Bronchial epithelial cell (primary cell): ENCODE measurements at regions not wholly inside any gene's neighbourhood (a gene's known extent, or its start where the extent isn't known, plus 50 kb on each side); places are given as distances from the start of the nearest gene placed in this dataset.

Experiments used
- DNase-seq: peaks from one replicate; pipeline ENCODE4 v3.0.0-alpha.2; 2010; ENCODE audit warnings: low read depth
- FAIRE-seq: peaks from 2 replicates; lab custom pipeline; 2011; peaks lifted over from hg19 to GRCh38; lab: Jason Lieb, UNC
- H3K27me3 ChIP-seq: 2 replicates; pipeline ENCODE4 v1.5.1; 2011; ENCODE audit warnings: low read length; ENCODE audit not compliant: control insufficient read depth, insufficient read depth
- H3K36me3 ChIP-seq: 2 replicates; pipeline ENCODE4 v1.5.1; 2011; ENCODE audit warnings: low read length; ENCODE audit not compliant: control insufficient read depth, insufficient read depth
- H3K4me3 ChIP-seq: 2 replicates; pipeline ENCODE4 v1.5.1; 2011; ENCODE audit warnings: mild to moderate bottlenecking, low read depth, low read length, control low read depth
- CTCF ChIP-seq: IDR thresholded peaks from 2 replicates; pipeline ENCODE4 v1.5.1; 2011; ENCODE audit warnings: mild to moderate bottlenecking, moderate library complexity, low read length, control low read depth, inconsistent platforms; ENCODE audit not compliant: insufficient read depth, severe bottlenecking

GRCh38 chr2:12274591-12274990, 442.1 kb upstream of the TRIB2 start:
- Histone ChIP-seq H3K36me3 (no peaks in the 10 kb centered on the region), H3K4me3 (no peak overlapping the region), H3K27me3 (no peaks in the 10 kb centered on the region)
- DNase-seq (no peak), FAIRE-seq (no peak)
- no peak for TF ChIP-seq CTCF

- no peaks in the 10 kb centered on the region for H3K27me3 ChIP-seq
- TF ChIP-seq CTCF = no peak
- DNase-seq = no peak
- no peaks in the 10 kb centered on the region for H3K36me3 ChIP-seq
- H3K4me3 ChIP-seq = no peak overlapping the region
- FAIRE-seq = no peak
Measured at GRCh38 chr2:12277241-12278034, 439.3 kb upstream of the TRIB2 start.

DNA sequence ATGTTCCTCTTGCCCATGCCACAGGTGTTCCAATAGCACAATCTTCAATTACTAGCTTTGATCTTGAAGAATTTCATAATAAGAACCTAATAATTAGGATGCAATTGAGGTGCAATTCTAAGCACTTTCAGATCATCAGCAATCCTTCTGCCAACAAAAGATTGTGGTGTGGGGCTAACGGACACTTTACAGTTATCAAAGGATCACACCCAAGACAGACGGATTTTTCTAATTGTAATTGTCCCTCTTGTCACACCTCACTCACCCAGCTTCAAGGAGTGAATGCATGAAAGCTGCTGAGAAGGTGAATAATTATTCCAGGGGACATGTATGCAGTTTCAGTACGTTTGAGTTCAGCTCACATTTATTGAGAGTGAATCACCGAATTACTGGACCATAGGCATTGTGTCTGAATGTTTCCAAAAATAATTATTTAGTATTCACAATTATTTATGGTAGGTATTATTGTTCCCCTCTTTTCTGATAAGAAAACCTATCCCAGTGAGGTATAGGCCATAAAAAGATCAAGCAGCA, 438.5 kb upstream of the TRIB2 start:
- DNase-seq = no peak
- Histone ChIP-seq H3K27me3 (no peaks in the 10 kb centered on the region), H3K36me3 (no peaks in the 10 kb centered on the region), H3K4me3 (no peak overlapping the region)
- no peak for TF ChIP-seq CTCF
- FAIRE-seq = no peak

DNA sequence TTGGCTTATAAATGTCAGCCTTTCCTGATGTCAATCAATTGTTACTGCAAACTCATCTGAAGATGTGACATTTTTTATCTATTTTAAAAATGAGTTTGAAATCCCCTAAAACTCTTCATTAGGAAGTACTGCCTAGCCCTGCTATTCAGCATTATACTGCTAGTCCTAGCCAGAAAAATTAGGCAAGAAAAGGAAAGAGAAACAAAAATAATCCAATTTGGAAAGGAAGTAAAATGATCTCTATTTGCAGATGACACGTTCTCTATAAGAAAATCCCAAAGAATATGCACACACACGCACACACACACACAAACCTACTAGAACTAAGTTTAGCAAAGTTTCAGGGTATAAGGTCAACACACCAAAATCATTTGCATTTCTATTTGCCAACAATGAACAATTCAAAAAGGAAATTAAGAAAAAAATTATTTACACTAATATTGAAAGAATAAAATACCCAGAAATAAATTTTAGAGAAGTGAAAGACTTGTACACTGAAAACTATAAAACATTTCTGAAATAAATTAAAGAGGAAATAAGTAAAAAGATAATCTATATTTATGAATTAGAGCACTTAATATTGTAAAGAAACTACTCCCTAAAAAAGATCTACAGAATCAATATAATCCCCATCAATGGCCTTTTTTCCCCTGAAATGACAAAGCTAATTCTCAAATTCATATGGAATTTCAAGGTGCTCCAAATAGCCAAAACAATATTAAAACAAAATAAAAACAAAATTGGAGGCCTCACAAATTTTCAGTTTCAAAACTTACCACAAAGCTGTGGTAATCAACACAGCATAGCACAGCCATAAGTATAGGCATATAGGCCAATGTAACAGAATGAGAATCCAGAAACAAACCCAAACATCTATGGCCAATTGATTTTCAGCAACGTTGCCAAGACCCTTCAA, 433.7 kb upstream of the TRIB2 start:
- FAIRE-seq = no peak
- no peak for TF ChIP-seq CTCF
- Histone ChIP-seq H3K27me3 (no peaks in the 10 kb centered on the region), H3K4me3 (no peak overlapping the region), H3K36me3 (no peaks in the 10 kb centered on the region)
- DNase-seq = no peak

DNA sequence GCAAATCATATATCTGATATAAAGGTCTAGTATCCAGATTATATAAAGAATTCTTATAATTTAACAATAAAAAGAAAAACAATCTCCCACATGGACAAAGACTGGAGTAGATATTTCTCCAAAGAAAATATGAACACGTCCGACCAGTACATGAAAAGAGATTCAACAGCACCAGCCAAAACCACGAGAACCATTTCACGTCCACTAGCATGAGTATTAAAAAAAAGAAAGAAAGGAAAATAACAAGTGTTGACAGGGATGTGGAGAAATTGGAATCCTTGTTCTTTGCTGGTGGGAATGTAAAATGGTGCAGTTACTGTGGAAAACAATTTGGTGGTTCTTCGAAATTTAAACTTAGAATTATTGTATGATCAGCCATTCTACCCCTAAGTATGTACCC, 432.7 kb upstream of the TRIB2 start:
- no peak overlapping the region for H3K4me3 ChIP-seq
- no peak for DNase-seq
- H3K36me3 ChIP-seq = no peaks in the 10 kb centered on the region
- no peaks in the 10 kb centered on the region for H3K27me3 ChIP-seq
- no peak for TF ChIP-seq CTCF
- FAIRE-seq = no peak
